HG03095 (cell line): ENCODE measurements at regions not wholly inside any gene's neighbourhood (a gene's known extent, or its start where the extent isn't known, plus 50 kb on each side); places are given as distances from the start of the nearest gene placed in this dataset.

Experiments used
- ATAC-seq: cut with Tn5 transposase; IDR thresholded peaks from one replicate; pipeline ENCODE4 v1.9.1; 2021; ENCODE audit warnings: moderate library complexity; ENCODE audit not compliant: unreplicated experiment

DNA sequence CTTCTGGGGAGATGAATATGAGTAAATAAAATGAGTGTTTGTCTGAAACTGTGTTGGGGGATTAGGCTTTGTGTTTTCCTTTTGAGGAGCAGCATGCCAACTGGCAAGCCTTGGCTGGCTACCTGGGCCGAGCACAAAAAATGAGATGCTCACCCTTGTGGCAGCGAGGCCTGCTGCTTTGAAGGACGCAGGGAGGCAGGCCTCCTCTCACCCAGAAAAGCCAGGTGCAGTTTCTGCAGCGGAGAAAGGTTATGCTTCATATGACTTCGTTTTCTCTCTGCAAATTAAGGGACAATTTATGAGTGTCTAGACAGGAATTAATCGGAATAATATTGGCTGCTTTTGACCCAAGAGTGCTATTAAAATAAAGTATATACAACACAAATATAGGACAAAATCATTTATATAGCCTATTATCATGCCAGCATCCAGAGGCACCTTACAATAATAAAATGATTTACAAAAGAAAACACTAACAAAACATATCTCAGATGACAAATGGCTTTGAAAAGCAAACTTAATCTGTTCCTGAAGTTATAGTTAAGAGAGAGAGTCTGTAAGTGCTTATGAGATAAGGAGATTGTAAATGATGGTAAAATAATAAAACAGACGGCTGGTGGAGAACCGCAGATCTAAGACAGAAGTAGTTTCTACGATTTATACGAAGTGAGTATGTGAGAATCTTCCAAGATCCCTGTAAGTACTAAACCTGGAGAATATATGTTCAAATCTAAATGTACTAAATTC is 682.8 kb upstream of the NR2F2 start:
- no peak for ATAC-seq

DNA sequence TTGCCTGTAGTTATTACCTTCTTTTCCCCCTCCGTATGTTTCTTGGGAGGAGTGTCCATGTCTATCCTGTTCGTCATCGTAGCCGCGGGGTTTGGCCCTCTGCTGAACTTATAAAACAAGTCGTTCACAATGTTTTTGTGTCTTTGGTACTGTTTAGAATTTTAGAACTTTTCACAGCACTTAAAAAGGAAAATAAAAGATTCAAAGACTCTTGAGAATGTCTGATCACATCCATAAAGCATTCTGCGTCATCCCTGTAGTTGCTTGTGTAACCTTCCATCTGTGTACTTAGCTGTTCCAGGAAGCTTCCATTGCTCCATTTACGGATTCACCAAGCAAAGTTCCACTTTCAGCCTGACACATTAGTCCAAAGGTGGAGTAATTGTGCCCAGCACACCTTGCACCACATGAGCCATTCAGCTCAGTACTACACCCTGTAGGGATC is 677.1 kb upstream of the NR2F2 start:
- no peak for ATAC-seq

DNA sequence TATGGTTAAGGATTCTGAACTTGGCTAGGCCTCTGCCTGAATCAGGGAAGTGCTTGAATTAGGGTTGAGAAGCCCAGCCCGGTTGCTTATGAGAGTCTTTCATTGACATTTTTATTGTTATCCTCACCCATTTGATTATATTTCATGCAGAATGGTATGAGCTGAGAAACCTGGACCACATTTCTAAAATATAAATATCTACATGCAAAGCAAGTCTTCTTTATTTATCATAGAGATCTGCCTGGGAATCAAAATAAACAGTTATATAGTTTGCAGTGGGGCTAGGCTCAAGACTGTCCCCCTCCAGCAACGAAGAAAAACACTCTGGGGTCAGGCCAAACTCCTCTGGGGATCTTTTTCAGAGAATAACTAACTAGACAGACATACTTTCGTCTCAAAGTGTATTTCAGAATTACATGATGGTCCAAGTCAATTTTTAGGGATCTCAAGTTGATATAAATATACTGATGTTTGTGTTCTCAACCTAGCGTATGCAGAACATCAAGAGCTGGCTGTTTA is 675.4 kb upstream of the NR2F2 start:
- no peak for ATAC-seq

DNA sequence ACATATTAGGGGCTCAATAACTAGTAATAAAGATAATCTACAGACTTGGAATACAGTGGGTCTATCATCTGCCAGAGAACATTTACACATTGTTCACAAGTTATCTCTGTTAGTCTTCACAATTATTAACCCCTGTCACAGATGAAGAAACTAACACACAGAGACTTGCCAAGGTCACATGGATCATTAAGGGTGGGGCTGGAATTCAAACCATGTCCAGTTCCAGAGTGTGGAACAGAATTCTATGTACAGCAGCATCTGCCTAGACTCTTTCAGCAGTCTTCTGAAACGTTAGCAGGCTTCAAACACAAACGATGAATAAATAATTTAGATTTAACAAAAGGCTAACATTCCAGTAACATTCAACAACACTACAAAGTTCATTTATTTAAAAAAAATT is 673.9 kb upstream of the NR2F2 start:
- no peak for ATAC-seq

DNA sequence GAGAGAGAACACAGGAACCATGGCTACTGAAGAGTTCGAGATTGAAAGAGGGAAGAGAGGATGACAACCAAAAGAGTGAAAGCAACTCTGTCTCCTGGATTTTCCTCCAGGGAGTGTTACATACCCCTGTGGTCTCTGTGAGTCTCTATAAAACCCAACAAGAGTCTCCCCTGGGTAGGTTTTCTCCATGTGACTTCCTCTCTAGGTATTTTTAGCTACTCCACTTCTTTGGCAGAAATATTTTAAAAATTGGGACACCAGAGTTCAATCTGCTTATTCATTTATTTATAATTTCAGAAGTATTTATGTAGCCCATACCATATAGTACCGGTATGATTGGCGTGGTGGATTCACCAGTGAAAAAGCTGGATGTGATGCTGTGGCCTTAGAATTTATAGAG is 671.7 kb upstream of the NR2F2 start:
- ATAC-seq = no peak

DNA sequence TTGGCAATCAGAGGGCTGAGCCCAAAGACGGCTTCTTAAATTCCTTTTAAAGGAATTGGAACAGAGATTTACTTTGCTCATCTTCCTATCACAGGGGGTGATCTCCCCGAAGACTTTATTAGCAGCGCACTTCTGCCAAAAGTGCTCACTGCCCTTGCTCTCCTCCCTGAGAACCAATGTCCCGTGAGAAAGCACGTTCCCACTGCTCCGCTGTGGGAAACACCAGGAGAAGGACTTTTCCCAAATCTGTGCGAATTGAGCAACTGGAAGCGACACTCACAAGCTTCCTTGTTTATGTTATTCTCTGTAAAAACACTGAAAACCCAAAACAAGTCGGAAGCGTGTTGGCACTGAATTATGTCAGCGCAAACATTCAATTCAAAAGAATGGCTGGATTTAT is 670.8 kb upstream of the NR2F2 start:
- no peak for ATAC-seq

DNA sequence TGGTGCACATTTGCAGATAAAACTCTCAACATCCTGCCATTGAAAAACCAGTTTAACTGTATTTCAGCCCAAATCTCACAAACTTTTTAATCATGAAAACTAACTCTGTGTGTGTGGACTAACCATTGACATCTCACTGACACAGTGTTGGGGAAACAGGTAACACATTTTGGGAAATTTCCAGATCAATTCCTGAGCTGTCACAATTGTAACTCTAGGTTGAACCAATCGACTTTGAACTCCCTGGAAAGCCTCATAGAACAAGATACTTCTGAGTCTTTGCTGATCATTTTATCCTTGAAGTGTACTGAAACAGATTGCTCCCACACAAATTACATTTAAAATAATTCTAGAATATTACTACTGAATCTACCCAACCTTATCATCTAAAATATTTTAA is 667.9 kb upstream of the NR2F2 start:
- no peak for ATAC-seq

DNA sequence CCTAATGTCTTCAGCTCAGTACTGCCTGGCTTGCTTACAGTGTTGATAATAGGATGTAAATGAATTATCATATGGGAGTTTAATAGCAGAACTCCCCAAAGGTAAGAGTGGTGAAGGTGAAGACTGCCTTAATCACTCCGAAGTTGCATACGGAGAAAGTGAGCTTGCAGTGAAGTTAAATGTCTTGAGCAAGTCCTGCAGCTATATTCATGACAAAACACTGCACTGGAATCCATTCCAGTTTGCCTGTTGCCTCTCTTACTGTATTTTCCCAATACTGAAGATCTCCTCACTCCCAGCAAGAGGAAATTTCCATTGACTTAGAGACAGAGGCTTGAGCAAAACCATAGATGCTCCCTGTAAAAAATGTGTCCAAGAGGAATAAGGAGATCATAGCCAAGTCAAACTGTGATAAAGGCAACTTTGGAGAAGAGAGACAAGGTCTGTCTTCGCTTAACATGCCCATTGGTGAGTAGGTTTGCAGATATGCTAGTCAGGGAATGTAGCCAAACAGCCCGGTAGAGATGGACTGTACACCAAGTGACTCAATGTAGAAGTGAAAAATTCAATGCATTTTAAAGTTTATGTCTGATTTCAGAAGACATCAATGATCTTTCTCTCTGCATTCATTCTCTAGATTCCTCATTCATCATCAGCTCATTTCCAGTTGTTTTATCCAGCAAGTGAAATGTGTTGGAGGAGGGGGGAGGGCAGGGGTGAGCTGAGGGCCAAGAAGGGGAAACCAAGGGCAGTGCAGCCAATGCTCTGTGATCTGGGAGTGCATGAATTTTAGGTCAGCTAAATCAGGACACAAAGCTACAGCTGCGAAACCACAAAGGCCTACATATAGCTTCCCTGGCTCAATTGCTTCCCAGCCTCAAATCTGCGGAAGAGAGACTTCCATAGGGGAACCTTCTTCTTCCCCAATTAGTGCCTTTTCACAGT is 667.1 kb upstream of the NR2F2 start:
- ATAC-seq = no peak

DNA sequence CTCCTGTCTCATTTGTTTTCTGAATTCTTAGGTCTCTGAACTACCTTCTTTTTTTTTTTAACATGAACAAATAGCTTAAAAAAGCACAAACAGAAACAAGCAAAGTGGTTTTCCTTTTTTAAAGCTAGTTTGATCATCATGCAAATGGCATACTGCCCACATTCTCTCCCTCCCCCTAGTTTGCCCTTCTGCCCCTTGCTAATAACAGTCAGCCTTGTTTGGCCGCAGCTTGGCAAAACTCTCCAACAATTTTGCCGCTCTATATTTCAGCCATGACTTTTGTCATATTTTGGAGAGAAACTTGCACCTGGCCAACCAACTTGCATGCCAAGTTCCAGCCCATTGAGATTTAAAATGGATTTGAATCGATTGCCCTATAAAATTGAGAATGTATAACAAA is 666.0 kb upstream of the NR2F2 start:
- ATAC-seq = no peak

DNA sequence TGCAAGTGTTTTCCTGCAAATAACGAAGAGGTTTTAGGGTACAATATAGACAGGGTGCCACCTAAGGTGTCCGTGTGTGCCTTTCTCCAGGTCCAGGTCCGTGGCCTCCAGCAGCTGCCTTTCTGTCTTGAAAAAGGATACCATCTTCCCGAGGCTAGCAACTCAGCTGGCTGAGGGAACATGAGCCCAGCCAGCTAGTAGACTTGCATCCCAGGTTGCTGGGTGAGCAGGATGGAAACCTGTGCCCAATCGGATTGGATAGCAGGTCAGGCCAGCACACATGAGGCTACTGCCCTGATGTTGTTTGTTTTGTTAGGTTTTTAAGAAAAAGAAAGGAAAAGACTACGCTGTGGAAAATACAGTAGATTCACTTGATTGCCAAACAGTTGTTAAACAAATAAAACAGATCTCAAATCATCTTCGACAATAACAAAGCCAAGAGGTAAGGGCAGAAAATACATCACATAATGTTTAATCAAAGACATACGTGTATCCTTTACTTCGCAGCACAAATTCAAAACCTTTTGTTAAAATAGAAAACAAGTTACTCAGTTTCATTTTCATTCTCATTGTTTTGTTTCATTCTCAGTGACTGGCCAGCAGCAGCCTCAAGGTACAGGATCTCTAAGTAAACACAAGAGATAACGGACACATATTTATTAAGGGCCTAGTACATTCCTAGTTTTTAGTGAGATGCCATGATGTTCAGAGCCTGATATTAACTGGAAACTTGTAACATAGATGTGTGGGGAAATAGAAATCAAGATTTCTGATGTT is 661.2 kb upstream of the NR2F2 start:
- no peak for ATAC-seq

DNA sequence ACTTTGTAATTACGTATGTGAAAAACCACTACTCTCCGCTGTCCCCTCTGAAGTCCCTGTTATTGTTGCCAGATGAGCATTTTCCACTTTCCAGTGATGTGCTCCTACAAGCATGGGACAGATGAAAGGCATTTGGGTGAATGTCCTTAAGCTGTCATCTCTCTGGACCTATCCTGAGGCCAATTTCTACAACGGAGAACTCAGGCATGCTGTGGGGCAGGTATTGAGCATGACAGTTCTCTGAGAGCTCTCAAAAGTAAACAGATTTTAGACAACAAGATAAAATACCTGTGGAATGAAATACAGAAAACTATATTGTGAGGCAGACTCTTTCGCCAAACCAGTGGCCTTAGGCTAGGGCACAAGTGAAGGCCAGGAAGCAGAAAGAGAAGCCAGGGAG is 656.5 kb upstream of the NR2F2 start:
- ATAC-seq = no peak

DNA sequence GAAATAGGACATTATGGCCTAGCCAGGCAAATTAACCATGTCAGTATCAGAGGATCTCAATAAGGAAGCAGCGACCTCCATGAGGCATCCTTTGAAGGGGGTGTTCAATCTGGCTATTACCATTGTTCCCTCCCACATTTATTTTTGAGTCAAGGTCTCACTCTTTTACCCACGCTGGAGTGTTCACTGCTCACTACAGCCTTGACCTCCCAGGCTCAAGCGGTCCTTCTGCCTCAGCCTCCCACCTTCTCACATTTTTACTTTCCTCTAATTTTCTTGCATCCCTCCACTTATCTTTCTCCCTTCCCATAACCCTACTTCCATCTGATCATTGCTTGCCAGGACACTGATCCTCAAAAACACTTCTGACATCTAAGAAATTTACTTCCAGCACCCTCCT is 654.0 kb upstream of the NR2F2 start:
- no peak for ATAC-seq

DNA sequence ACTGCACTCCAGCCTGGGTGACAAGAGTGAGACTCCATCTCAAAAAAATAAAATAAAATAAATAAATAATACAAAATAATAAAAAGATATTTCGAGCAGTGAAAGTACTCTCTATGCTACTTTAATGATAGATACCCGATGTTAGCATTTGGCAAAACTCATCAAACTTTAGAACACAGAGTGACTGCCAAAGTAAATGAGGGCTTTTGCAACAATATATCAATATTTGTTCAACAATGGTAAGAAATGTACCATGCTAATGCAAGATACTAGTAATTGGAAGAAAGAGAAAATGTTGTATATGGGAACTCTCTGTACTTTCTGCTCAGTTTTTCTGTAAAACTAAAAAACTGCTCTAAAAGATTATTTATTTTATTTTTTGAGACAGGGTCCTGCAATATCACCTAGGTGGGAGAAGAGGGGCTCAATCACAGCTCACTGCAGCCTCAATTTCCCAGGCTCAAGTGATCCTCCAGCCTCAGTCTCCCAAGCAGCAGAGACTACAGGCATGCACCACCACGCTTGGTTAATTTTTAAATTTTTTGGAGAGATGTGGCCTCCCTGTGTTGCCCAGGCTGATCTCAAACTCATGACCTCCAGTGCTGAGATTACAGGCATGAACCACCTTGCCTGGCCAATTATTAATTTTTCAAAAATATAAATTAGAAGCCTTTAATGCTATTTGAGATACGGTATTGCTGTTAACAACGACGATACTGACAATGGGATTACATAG is 650.5 kb upstream of the NR2F2 start:
- no peak for ATAC-seq

DNA sequence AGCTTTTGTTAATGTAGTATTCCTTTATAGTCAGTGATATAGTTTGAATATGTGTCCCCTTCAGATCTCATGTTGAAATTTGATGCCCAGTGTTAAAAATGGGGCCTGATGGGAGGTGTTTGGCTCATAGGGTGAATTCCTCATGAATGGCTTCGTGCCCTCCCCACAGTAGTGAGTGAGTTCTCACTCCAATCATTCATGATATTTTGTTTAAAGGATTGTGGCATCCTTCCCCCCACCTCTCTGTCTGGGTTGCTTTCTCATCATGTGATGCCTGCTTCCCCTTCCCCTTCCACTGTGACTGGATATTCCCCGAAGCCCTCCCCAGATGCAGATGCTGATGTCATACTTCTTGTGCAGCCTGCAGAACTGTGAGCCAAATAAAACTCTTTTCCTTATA is 649.8 kb upstream of the NR2F2 start:
- ATAC-seq = no peak

DNA sequence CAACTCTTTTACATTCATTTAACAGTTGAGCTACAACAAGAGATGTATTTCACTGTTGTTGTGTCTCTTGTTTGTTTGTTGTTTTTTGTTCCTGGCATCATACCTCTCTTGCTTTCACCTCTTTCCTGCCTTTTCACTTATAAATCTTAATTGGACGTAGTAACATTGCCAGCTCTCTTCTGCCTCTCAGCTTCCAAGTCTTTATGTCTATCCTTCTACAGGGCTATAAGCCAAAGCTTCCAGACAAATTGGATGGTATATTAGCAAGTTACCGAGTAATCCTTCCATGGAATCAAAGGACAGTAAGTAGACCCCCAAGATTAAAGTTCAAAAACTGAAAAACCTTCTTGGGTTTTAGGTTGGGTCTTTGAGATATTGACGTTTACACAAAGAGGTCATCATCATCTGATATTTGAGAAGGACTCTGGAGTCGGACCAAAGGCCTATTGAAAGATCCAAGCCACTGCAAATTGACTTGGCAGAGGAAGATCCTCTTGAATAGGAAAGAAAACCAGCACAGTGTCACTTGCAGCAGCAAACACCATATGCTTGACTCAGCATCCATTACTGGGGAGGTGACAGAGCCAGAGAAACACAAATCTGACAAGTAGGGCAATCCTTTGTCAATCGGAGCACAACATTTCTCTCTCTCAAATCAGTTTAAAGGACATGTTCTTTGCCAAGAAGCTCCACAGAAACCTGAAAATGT is 648.5 kb upstream of the NR2F2 start:
- no peak for ATAC-seq

DNA sequence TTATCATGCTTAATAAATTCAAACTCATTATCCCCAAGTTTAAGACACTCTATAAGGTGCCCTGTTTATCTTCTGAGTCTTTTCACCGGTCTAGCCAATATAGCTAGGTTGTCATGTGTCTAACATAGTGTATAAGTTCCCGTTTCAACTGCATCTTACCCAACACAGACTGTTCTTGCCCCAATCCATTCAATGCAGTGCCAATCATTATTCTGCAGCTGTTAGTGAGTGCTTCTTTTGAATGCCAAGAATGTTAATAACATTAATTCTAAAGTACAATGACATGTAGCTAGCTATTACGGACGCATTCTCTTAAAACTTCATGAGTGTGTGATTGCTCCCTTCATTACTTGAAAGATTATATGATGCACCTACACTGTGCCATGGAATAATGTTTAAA is 646.4 kb upstream of the NR2F2 start:
- no peak for ATAC-seq

DNA sequence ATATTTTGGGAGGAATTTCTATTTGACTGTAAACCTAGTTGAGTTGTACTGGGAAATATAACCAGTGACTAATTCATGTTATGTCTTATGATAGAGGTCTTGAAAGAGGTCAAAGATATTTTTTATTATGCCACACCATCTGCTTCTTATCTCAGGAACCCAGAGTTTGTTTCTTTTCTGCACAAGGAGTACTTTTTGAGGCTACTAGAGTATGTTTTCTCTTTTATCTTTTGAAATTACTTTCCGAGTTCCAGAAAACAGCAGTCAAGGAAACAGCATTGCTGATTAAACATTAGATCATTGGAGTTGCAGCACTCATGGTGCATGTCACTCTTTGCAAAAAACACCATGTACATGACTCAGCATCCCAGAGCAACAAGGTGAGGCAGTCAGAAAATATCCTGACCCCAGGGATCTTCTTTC is 645.8 kb upstream of the NR2F2 start:
- no peak for ATAC-seq

DNA sequence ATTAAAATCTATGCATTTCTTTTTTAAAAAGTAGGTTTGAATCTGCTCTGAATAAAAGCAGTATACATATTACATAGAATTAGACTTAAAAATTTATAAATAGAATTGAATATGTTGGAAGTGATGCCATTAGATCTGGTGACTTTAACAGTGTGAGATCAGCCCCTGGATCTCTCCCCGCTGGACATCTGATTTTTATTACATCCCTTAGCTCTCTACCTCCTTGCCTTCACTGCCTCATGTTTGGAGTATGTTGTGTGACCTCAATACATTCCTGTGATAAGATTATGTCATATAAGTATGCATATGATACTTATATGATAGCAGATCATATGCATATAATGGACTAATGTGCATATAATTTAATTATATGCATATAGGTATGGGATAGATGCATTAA is 643.4 kb upstream of the NR2F2 start:
- ATAC-seq = no peak

DNA sequence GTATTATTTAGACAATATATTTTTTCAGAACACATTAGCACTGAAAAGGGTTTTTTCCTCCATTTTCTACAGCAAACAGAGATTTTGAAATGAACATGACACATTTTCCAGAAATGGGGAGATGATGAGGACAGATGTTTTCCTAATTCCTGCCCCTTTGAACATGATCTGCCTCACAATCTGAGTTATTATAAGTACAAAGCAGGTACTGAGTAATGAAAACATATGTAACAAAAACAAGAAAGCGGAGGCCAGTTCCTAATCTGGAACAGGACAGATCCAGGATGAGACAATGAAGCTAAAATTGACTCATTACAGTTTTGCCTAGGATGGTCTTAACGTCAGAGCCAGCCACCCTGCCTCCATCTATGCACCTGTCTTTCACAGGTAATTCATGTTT is 642.8 kb upstream of the NR2F2 start:
- ATAC-seq = no peak
